Small intestine (tissue), 7 donors: ENCODE measurements at regions not wholly inside any gene's neighbourhood (a gene's known extent, or its start where the extent isn't known, plus 50 kb on each side); places are given as distances from the start of the nearest gene placed in this dataset.

Experiments
- DNase-seq, 2 donors: peaks; one replicate each; pipeline versions ENCODE4 v3.0.0 to v3.0.0-alpha.2; 2013
- FAIRE-seq: peaks from 2 replicates; lab custom pipeline; 2012; peaks lifted over from hg19 to GRCh38; lab: Jason Lieb, UNC
- H3K27ac ChIP-seq, 3 donors: one replicate each; pipeline ENCODE4 v1.5.1; 2013; ENCODE audit warnings: low read length in 2 of 3, mild to moderate bottlenecking in 2 of 3, control low read depth in 1 of 3, inconsistent platforms in 1 of 3, low read depth in 1 of 3, moderate library complexity in 1 of 3
- H3K27me3 ChIP-seq, 3 donors: one replicate each; pipeline ENCODE4 v1.6.1; 2013; ENCODE audit warnings: low read length in 3 of 3, inconsistent platforms in 1 of 3; ENCODE audit not compliant: control insufficient read depth in 3 of 3, insufficient read depth in 3 of 3
- H3K36me3 ChIP-seq, 3 donors: one replicate each; pipeline ENCODE4 v1.6.1; 2013; ENCODE audit warnings: low read length in 3 of 3, inconsistent platforms in 1 of 3, low read depth in 1 of 3, mild to moderate bottlenecking in 1 of 3, moderate library complexity in 1 of 3; ENCODE audit not compliant: control insufficient read depth in 3 of 3, insufficient read depth in 2 of 3
- H3K4me1 ChIP-seq, 3 donors: one replicate each; pipeline ENCODE4 v1.6.1; 2013; ENCODE audit warnings: low read length in 2 of 3, inconsistent platforms in 1 of 3, low read depth in 1 of 3, mild to moderate bottlenecking in 1 of 3, moderate library complexity in 1 of 3; ENCODE audit not compliant: control insufficient read depth in 3 of 3, insufficient read depth in 2 of 3
- H3K4me3 ChIP-seq, 3 donors: one replicate each; pipeline ENCODE4 v1.5.1; 2013; ENCODE audit warnings: low read length in 3 of 3, control low read depth in 1 of 3, inconsistent platforms in 1 of 3, low read depth in 1 of 3, mild to moderate bottlenecking in 1 of 3, moderate library complexity in 1 of 3
- H3K9me3 ChIP-seq, 2 donors: one replicate each; pipeline ENCODE4 v1.6.1; 2013; ENCODE audit warnings: low read depth in 1 of 2, low read length in 1 of 2; ENCODE audit not compliant: control insufficient read depth in 2 of 2, insufficient read depth in 1 of 2
- WGBS, 3 donors: extraction: QIAGEN DNeasy Blood & Tissue Kit; methylation state at CpG; one replicate each; pipeline ENCODE4 v1.1.7; 2013; 5-methylcytosine and 5-hydroxymethylcytosine counted together
- donor health status: healthy with polysubstance abuse.
- donor health status: control.
- donor health status: control.
- donor health status: Bipolar disorder and iron deficiency.
- donor health status: healthy.

DNA sequence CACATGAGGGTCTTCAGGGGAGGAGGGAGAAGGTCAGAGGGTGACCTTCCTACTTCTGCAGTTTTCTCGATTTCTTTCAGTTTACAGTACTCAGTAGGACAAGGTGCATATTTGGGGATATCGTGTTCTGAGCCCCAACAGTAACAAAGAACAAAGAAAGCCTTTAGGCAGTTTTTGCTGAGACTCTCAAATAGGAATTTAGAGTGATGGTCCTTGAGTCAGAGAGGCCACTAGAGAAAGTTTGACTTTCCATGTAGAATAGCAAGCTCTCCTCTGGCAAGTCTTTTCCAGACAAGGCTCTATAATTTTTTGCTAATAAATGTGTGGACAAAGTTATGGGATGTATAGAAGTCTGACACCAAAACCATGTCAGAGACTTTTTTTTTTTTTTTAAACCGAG, 194.6 kb downstream of the TM9SF2 start:
- no peak overlapping the region for H3K27ac ChIP-seq
- no peak overlapping the region for H3K4me3 ChIP-seq
- no peaks in the 10 kb centered on the region for H3K27me3 ChIP-seq
- 84 to 90% (median 86%) methylated on average over 3 of the region's 3 CpGs for WGBS, 3 donors
- H3K4me1 ChIP-seq, result no peaks in the 10 kb centered on the region
- no peaks in the 10 kb centered on the region for H3K9me3 ChIP-seq
- FAIRE-seq (no peak), DNase-seq (no peak)
- peaks cover 0 to 4% (median 0%) of the 10 kb centered on the region in 3 donors for H3K36me3 ChIP-seq

DNA sequence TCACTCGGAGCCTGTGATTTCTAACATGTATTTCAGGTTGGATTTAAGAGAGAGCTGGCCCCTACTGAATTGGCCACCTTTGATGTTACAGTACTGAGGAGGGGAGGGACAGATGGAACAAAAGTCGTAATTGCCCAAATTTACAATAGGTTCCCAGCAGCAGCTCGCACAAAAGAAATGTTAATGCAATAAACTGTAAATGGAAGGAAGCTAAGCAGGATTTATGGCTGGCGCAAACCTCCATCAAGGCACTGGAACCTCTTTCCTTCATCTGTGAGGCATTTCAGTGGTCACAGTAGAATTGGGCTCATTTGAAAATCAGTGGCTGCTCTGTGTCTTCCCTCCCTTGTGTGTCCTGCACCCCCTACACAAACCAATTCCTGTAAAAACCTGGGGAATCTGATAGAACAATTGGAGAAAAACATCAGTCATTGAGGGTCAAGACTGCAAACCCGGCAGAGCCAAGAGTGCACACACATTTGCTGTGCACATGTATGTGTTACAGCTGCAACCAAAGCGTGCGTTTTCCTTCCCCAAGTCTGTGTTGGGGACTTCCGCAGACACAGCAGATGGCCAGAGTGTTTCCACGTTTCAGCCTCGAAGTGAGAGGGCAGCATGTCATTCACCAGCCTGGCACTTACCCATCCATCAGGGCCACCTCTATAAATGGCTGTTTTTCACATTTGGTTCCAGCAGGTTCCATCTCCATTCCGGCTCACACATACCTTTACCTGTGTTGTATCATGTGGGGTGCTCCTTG, 192.8 kb downstream of the TM9SF2 start:
- no peak for DNase-seq
- Histone ChIP-seq H3K27ac (no peak overlapping the region), H3K4me1 (peaks cover 0 to 2% (median 0%) of the 10 kb centered on the region in 3 donors), H3K9me3 (no peaks in the 10 kb centered on the region), H3K4me3 (no peak overlapping the region), H3K27me3 (no peaks in the 10 kb centered on the region), H3K36me3 (no peaks in the 10 kb centered on the region)
- no peak for FAIRE-seq
- 71 to 78% (median 78%) methylated on average over 11 of the region's 11 CpGs for WGBS, 3 donors

DNA sequence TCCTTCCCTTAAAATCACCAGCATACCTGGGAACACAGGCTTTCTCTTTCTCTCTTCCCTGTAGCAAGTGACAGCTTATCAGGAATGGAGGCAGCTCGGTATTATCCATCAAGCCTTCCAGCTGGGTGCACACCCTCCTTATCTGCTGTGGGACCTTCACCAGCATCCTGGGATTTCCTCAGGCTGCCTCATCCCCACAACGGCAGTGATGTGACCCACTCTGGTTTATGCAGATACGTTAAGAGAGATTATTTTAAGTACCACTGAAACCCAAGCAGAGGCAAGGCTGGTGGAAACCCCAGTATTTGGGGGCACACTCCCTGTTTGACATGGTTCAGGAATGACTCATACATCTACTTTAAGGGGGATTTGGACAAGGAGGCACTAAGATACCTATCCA, 192.1 kb downstream of the TM9SF2 start:
- DNase-seq (no peak), FAIRE-seq (no peak)
- 28 to 47% (median 38%) methylated on average over 3 of the region's 3 CpGs for WGBS, 3 donors
- Histone ChIP-seq H3K4me1 (peaks cover 0 to 4% (median 4%) of the 10 kb centered on the region in 3 donors), H3K9me3 (no peaks in the 10 kb centered on the region), H3K36me3 (no peaks in the 10 kb centered on the region), H3K4me3 (no peak overlapping the region), H3K27ac (no peak overlapping the region), H3K27me3 (no peaks in the 10 kb centered on the region)

DNA sequence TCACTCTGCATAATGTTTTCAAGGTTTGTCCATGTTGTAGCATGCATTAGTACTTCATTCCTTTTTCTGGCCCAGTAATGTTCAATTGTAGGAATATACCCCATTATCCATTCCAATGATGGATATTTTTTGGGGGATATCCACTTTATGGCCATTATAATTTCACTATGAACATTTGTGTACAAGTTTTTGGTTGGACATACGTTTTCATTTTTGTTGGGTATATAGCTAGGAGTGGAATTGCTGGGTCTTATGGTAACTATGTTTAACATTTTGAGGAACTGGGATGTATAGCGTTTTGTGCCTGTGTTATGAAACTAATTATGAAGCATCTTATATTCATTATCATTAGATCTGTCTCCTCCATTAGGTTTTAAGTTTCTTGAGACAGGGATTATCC, 191.6 kb downstream of the TM9SF2 start:
- Histone ChIP-seq H3K4me3 (no peak overlapping the region), H3K27ac (no peak overlapping the region), H3K36me3 (no peaks in the 10 kb centered on the region), H3K27me3 (no peaks in the 10 kb centered on the region), H3K9me3 (no peaks in the 10 kb centered on the region), H3K4me1 (peaks cover 0 to 4% (median 4%) of the 10 kb centered on the region in 3 donors)
- FAIRE-seq (no peak), DNase-seq (no peak)
- WGBS, 3 donors, result 80 to 88% (median 82%) methylated on average over 2 of the region's 2 CpGs

DNA sequence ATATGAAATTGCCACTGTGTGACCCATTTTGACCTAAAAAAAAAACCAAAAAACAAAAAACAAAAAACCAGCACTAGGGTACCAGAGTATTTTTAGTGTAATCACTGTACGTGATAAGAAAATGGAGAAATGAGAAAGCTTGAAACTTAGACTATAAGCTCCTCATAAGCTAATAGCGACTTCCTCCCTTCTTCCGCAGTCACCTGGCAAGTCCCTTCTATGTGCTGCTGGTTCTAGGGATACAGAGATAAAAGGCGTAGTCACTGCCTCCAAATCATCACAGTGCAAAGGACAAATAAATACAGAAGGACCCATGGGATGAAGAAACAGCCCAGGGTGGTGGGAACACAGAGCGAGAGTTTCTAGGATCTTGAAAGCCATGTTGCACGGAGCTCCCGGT, 190.3 kb downstream of the TM9SF2 start:
- peaks cover 0 to 14% (median 6%) of the 10 kb centered on the region in 3 donors for H3K4me1 ChIP-seq
- DNase-seq (no peak), FAIRE-seq (no peak)
- no peaks in the 10 kb centered on the region for H3K36me3 ChIP-seq
- H3K9me3 ChIP-seq, result no peaks in the 10 kb centered on the region
- no peaks in the 10 kb centered on the region for H3K27me3 ChIP-seq
- no peak overlapping the region for H3K27ac ChIP-seq
- H3K4me3 ChIP-seq, result no peak overlapping the region
- 79 to 88% (median 88%) methylated on average over 7 of the region's 7 CpGs for WGBS, 3 donors

DNA sequence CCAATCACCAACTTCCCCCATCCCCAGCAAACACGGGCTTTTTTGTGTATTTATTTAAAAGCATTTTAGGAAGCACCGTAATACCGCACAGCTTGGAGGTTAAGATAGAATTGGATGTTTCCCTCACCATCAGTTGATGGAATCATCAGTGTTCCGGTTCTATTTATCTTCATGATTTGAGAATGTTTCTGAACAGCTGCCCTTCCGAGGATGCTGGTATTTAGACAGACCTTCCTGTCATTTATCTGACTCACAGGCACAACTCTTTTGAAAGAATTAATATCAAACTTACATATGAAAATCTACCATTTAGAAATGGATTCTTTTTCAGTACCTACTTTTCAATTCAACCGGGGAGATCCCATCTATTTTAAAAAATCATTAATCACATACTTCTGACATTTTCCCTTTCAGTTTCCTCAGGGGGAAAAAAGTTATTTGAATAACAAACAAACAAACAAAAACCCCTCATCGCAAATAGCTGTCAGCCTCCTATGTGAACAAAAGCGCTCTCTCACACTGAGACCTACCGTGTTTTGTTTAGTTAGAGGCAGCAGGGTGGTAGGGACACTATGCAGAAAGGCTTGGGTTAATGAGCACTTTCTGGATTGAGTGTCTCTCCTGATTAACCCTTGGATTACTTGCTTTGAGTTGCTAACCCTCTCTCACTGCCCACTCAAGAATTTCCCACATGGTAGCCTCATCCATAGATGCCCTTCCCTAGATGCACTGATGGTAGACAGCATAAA, 189.3 kb downstream of the TM9SF2 start:
- Histone ChIP-seq H3K27ac (no peak overlapping the region), H3K4me3 (no peak overlapping the region), H3K9me3 (no peaks in the 10 kb centered on the region), H3K4me1 (peaks cover 0 to 22% (median 6%) of the 10 kb centered on the region in 3 donors), H3K27me3 (no peaks in the 10 kb centered on the region), H3K36me3 (no peaks in the 10 kb centered on the region)
- DNase-seq (no peak), FAIRE-seq (no peak)
- 72 to 89% (median 88%) methylated on average over 9 of the region's 9 CpGs for WGBS, 3 donors

DNA sequence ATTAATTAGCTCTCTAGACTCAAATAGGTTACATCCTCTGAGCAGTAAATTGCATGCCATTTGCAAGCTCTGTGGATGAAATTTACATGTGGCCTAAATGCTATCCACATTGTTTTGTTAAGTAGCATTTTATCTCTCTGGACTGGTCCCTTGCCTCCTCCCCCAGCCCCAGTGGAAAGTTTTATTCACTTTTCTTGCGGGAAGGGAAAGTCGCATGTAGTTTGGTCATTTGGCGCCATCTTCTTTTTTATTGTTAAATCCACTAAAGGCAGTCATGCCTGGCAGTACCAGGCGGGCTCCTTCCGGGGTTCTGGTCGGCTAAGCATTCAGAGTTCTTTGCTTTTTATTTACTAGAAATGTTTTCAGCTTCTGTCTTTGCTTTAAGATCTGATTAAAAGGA, 188.7 kb downstream of the TM9SF2 start:
- 89 to 98% (median 90%) methylated on average over 6 of the region's 6 CpGs for WGBS, 3 donors
- H3K27me3 ChIP-seq, result no peaks in the 10 kb centered on the region
- H3K9me3 ChIP-seq, result no peaks in the 10 kb centered on the region
- FAIRE-seq, result no peak
- H3K27ac ChIP-seq, result no peak overlapping the region
- H3K36me3 ChIP-seq, result no peaks in the 10 kb centered on the region
- peaks cover 0 to 24% (median 6%) of the 10 kb centered on the region in 3 donors for H3K4me1 ChIP-seq
- no peak for DNase-seq
- H3K4me3 ChIP-seq, result no peak overlapping the region

DNA sequence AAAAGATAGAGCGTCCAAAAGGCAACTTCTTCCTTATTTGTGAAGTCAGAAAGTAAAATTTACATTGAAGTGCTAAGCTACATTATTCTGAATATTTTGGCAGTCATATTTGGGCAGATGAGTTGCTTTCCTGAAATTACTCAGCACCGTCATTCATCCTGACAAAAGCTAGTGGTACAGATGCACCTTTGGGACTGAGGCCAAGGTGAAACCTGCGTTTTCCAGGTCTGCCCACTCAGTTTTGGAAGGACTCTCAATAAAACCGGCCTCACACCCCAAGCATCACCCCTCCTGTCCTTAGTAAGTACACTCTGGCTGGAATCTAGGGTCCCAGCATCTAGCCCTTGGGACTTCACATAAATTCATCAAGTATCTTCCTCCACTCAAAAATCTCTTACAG, 187.5 kb downstream of the TM9SF2 start:
- no peak for FAIRE-seq
- no peaks in the 10 kb centered on the region for H3K9me3 ChIP-seq
- WGBS, 3 donors, result 14 to 44% (median 27%) methylated on average over 4 of the region's 4 CpGs
- no peak overlapping the region for H3K27ac ChIP-seq
- DNase-seq, result no peak
- H3K4me1 ChIP-seq, result peaks cover 0 to 24% (median 6%) of the 10 kb centered on the region in 3 donors
- no peaks in the 10 kb centered on the region for H3K36me3 ChIP-seq
- H3K4me3 ChIP-seq, result no peak overlapping the region
- H3K27me3 ChIP-seq, result no peaks in the 10 kb centered on the region
